ENCODE measurements at regions not wholly inside any gene's neighbourhood (a gene's known extent, or its start where the extent isn't known, plus 50 kb on each side); places are given as distances from the start of the nearest gene placed in this dataset.

DNA sequence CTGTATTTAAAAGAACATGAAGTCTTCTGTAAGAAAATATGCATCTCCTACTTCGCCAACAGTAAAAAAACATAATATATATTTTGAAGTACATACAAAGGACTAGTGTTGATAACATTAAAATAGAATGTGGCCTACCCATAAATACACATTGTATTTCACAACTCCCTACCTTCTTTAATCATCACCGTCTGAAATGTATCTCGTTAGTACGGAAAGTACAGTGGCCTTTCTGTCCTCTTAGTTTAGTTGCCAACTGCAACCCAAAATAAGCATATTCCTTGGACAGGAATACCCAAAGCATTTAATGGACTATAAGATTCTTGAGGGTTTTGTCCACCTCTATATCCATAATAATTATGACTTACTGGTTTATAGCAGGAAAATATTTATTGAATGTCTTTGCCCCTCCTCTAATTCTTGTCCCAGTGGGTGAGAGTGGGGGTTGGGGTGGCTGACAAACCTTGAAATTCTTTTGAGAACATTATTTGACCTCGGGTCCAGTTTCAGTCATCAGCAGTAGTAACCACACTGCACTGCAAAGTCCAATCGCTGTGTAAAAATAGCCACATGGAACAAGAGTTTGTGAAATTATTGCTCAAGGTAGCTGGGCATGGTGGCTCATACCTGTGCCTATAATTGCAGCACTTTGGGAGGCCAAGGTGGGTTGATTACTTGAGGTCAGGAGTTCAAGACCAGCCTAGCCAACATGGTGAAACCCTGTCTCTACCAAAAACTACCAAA lies 474.5 kb downstream of the KLHL13 start:
- DNase-seq (no peak), ATAC-seq (no peak)
- CTCF ChIA-PET, result no interaction called here
- Mint-ChIP-seq H3K4me3 (no peak overlapping the region), H3K36me3 (ENCODE audit: low read depth) (no peaks in the 10 kb centered on the region), H3K9me3 (no peaks in the 10 kb centered on the region), H3K27me3 (no peaks in the 10 kb centered on the region), H3K4me1 (ENCODE audit: low read depth) (no peaks in the 10 kb centered on the region), H3K27ac (no peak overlapping the region)
- TF ChIP-seq, protein P1, sequence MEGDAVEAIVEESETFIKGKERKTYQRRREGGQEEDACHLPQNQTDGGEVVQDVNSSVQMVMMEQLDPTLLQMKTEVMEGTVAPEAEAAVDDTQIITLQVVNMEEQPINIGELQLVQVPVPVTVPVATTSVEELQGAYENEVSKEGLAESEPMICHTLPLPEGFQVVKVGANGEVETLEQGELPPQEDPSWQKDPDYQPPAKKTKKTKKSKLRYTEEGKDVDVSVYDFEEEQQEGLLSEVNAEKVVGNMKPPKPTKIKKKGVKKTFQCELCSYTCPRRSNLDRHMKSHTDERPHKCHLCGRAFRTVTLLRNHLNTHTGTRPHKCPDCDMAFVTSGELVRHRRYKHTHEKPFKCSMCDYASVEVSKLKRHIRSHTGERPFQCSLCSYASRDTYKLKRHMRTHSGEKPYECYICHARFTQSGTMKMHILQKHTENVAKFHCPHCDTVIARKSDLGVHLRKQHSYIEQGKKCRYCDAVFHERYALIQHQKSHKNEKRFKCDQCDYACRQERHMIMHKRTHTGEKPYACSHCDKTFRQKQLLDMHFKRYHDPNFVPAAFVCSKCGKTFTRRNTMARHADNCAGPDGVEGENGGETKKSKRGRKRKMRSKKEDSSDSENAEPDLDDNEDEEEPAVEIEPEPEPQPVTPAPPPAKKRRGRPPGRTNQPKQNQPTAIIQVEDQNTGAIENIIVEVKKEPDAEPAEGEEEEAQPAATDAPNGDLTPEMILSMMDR (IDR thresholded peaks at IDR 0.05), result no peak
- POLR2A ChIA-PET, result no interaction called here
- intact Hi-C loops (cut with micrococcal nuclease), result no loop called here

DNA sequence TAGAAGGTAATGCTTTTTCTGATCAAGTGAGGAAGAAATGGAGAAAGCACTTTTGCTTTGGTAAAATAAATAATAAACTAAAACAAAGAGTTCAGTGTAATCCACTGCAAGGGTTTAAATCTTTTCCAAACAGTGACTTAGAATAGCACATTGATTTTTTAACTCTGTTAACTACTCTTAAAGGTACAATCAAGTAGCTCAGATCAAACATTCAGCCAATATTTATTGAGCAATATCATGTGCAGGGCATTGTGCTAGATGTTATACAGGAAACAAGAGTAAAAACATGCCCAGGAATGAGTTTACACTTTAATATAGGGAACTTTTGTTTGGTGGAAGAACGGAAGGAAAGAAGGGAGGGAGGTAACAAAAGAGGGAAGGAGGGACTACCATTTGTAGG lies 479.8 kb downstream of the KLHL13 start:
- Mint-ChIP-seq H3K36me3 (ENCODE audit: low read depth) (no peaks in the 10 kb centered on the region), H3K4me3 (no peak overlapping the region), H3K4me1 (ENCODE audit: low read depth) (no peaks in the 10 kb centered on the region), H3K27me3 (no peaks in the 10 kb centered on the region), H3K9me3 (no peaks in the 10 kb centered on the region), H3K27ac (no peak overlapping the region)
- TF ChIP-seq, protein P1 (IDR thresholded peaks at IDR 0.05), result no peak
- DNase-seq (no peak), ATAC-seq (no peak)
- intact Hi-C loops (cut with micrococcal nuclease), result no loop called here
- ChIA-PET CTCF (no interaction called here), POLR2A (no interaction called here)

DNA sequence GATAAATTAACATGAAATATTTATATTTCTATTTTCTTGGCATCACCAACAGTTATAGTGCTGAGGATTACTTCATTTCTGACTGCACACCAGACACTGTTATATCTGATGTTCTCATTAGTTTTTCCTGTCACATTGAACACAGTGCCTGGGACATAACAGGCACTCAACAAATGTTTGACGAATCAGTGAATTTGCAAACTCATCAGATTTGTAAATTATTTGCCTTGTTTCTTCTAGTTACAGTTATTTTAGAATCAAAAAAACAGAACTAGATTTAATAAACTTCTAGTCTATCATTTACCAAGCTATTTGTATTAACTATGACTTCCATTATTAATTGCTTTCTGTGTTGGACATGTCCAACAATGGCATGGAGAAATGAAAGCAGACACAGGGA lies 483.3 kb downstream of the KLHL13 start:
- no peak for ATAC-seq
- Mint-ChIP-seq H3K9me3 (no peaks in the 10 kb centered on the region), H3K36me3 (ENCODE audit: low read depth) (no peaks in the 10 kb centered on the region), H3K4me3 (no peak overlapping the region), H3K27me3 (no peaks in the 10 kb centered on the region), H3K4me1 (ENCODE audit: low read depth) (no peaks in the 10 kb centered on the region), H3K27ac (no peak overlapping the region)
- intact Hi-C loops (cut with micrococcal nuclease), result no loop called here
- DNase-seq, result no peak
- TF ChIP-seq, protein P1 (IDR thresholded peaks at IDR 0.05), result no peak
- CTCF ChIA-PET, result no interaction called here
- POLR2A ChIA-PET, result no interaction called here

DNA sequence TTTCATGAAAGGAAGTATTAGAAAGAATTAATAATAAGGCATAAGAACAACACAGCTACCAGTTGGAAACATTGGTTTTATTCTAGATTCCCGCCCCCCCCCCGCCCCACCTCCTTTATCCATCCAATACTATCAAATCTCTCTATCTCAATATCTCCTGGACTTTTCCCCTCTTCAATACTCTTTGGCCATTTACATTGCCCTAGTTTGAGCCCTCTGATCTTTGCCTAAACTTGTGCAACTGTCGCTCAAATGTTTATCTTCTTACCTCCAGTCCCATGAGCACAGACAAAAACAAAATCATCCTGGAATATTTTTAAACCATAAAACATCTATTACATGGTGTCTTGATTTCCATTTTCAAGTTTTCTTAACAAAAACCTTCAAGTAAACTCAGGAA lies 488.2 kb downstream of the KLHL13 start:
- TF ChIP-seq, protein P1 (IDR thresholded peaks at IDR 0.05), result no peak
- ChIA-PET CTCF (no interaction called here), POLR2A (no interaction called here)
- ATAC-seq, result no peak
- no peak overlapping the region for H3K27ac Mint-ChIP-seq
- H3K36me3 Mint-ChIP-seq (ENCODE audit: low read depth), result no peaks in the 10 kb centered on the region
- H3K4me1 Mint-ChIP-seq (ENCODE audit: low read depth), result no peaks in the 10 kb centered on the region
- no peak overlapping the region for H3K4me3 Mint-ChIP-seq
- no peak for DNase-seq
- intact Hi-C loops (cut with micrococcal nuclease), result no loop called here
- no peaks in the 10 kb centered on the region for H3K9me3 Mint-ChIP-seq
- no peaks in the 10 kb centered on the region for H3K27me3 Mint-ChIP-seq

DNA sequence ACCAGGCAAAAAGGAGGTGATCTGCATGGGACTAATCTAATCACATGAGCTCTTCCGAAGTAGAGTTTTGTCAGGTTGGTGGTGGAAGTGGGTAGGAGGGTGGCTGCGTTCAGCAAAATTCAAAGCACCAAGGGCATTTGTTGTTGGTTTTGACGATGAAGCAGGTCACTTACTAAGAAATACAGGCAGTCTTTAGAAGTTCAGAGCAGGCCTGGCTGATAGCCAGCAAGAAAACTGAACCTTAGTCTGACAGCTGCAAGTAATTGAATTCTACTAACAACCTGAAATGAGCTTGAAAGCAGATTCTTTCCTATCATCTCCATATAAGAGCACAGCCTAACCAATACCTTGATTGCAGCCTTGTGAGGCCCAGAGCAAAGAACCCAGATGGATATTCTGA lies 505.8 kb downstream of the KLHL13 start:
- no peaks in the 10 kb centered on the region for H3K36me3 Mint-ChIP-seq (ENCODE audit: low read depth)
- ATAC-seq (no peak), DNase-seq (no peak)
- ChIA-PET POLR2A (no interaction called here), CTCF (no interaction called here)
- no peaks in the 10 kb centered on the region for H3K4me1 Mint-ChIP-seq (ENCODE audit: low read depth)
- intact Hi-C loops (cut with micrococcal nuclease), result no loop called here
- peaks cover 3% of the 10 kb centered on the region for H3K9me3 Mint-ChIP-seq
- H3K27ac Mint-ChIP-seq, result no peak overlapping the region
- TF ChIP-seq, protein P1 (IDR thresholded peaks at IDR 0.05), result no peak
- H3K4me3 Mint-ChIP-seq, result no peak overlapping the region
- no peaks in the 10 kb centered on the region for H3K27me3 Mint-ChIP-seq

Data from activated CD8-positive, alpha-beta T cell treated with anti-CD3 and anti-CD28 coated beads for 36 hours (primary cell).